CD4-positive, alpha-beta memory T cell (primary cell): ENCODE measurements at regions not wholly inside any gene's neighbourhood (a gene's known extent, or its start where the extent isn't known, plus 50 kb on each side); places are given as distances from the start of the nearest gene placed in this dataset.

ENCODE experiments used
- CTCF ChIA-PET: fragments of 350-600 bp; sonication (Branson Sonifier 250); formaldehyde crosslinking; loops from one replicate; lab custom pipeline; 2021; ENCODE audit warnings: inconsistent platforms; ENCODE audit not compliant: partially characterized antibody; lab: Charles Lee
- POLR2A ChIA-PET: fragments of 350-600 bp; sonication (Branson Sonifier 250); formaldehyde crosslinking; loops from one replicate; lab custom pipeline; 2021; ENCODE audit not compliant: partially characterized antibody; lab: Charles Lee
- DNase-seq, 5 donors: peaks; one replicate each; pipeline versions ENCODE4 v3.0.0 to v3.0.0-alpha.2; 2020 to 2022; ENCODE audit warnings: mixed read lengths in 1 of 5
- H3K27ac ChIP-seq: one replicate; pipeline ENCODE4 v1.7.0; 2013; ENCODE audit warnings: low read depth, low read length
- H3K27me3 ChIP-seq: 2 replicates; pipeline ENCODE4 v1.7.0; 2013; ENCODE audit warnings: mild to moderate bottlenecking, low read length, moderate library complexity; ENCODE audit not compliant: insufficient read depth
- H3K36me3 ChIP-seq: 2 replicates; pipeline ENCODE4 v1.7.0; 2013; ENCODE audit warnings: mild to moderate bottlenecking, low read length, moderate library complexity; ENCODE audit not compliant: insufficient read depth
- H3K4me1 ChIP-seq: 2 replicates; pipeline ENCODE4 v1.7.0; 2013; ENCODE audit warnings: mild to moderate bottlenecking, low read length, moderate library complexity; ENCODE audit not compliant: insufficient read depth
- H3K4me3 ChIP-seq, 2 donors: one replicate each; pipeline ENCODE4 v1.7.0; 2013; ENCODE audit warnings: low read length in 2 of 2, mild to moderate bottlenecking in 1 of 2
- H3K9me3 ChIP-seq, 2 donors: one replicate each; pipeline ENCODE4 v1.7.0; 2013; ENCODE audit warnings: low read length in 2 of 2, control low read depth in 1 of 2; ENCODE audit not compliant: control insufficient read depth in 1 of 2
- H3K27ac Mint-ChIP-seq, 7 donors: one replicate each; pipeline ENCODE4 v1.8.0; 2020 to 2021; ENCODE audit warnings: mixed read lengths in 7 of 7, mild to moderate bottlenecking in 6 of 7, inconsistent platforms in 3 of 7, moderate library complexity in 3 of 7
- H3K27me3 Mint-ChIP-seq, 2 donors: one replicate each; pipeline ENCODE4 v1.8.0; 2020 to 2021; ENCODE audit warnings: mixed read lengths in 2 of 2
- H3K36me3 Mint-ChIP-seq, 2 donors: one replicate each; pipeline ENCODE4 v1.8.0; 2020 to 2021; ENCODE audit warnings: mixed read lengths in 2 of 2, inconsistent platforms in 1 of 2, mild to moderate bottlenecking in 1 of 2
- H3K4me1 Mint-ChIP-seq, 4 donors: one replicate each; pipeline ENCODE4 v1.8.0; 2020 to 2021; ENCODE audit warnings: mixed read lengths in 4 of 4, mild to moderate bottlenecking in 1 of 4
- H3K4me3 Mint-ChIP-seq, 8 donors: one replicate each; pipeline ENCODE4 v1.8.0; 2020 to 2021; ENCODE audit warnings: mixed read lengths in 8 of 8, mild to moderate bottlenecking in 7 of 8, moderate library complexity in 6 of 8, inconsistent platforms in 3 of 8
- H3K9me3 Mint-ChIP-seq, 8 donors: one replicate each; pipeline ENCODE4 v1.8.0; 2020 to 2021; ENCODE audit warnings: mixed read lengths in 8 of 8, mild to moderate bottlenecking in 5 of 8, inconsistent platforms in 3 of 8, moderate library complexity in 1 of 8
- intact Hi-C: fragments of 100-400 bp; cut with micrococcal nuclease; formaldehyde crosslinking; loops from one replicate; pipeline ENCODE4 v1.15.1; 2023

GRCh38 chr3:177676947-177677587 lies 479.8 kb upstream of the TBL1XR1 start:
- POLR2A ChIA-PET: no interaction called here
- no peaks in the 10 kb centered on the region for H3K36me3 Mint-ChIP-seq
- DNase-seq: no peak
- peaks cover 0 to under 1% of the 10 kb centered on the region in 2 donors for H3K27me3 Mint-ChIP-seq
- intact Hi-C loops: loop anchor here (5.0 kb wide), 1 partner anchor 625 kb away; no protein-coding TSS in a partner anchor
- no peak overlapping the region for H3K4me3 ChIP-seq
- H3K4me1 Mint-ChIP-seq: peaks cover 8 to 14% (median 10%) of the 10 kb centered on the region in 4 donors
- H3K4me3 Mint-ChIP-seq: no peak overlapping the region
- no peaks in the 10 kb centered on the region for H3K27me3 ChIP-seq
- no peak overlapping the region for H3K27ac ChIP-seq
- H3K36me3 ChIP-seq: no peaks in the 10 kb centered on the region
- H3K9me3 ChIP-seq: no peaks in the 10 kb centered on the region
- H3K4me1 ChIP-seq: peaks cover 6% of the 10 kb centered on the region
- H3K27ac Mint-ChIP-seq: peak overlapping the region in 1 of 7 donors; percentile 24
- CTCF ChIA-PET: no interaction called here
- no peaks in the 10 kb centered on the region for H3K9me3 Mint-ChIP-seq

GRCh38 chr3:177679568-177680471 lies 482.5 kb upstream of the TBL1XR1 start:
- CTCF ChIA-PET: interaction anchor here (0.8 to 1.4 kb wide), 2 partner anchors 15 to 629 kb away, joined by 3 read pairs; no protein-coding TSS in a partner anchor
- POLR2A ChIA-PET: interaction anchor here (0.7 kb wide), 1 partner anchor 253 kb away, joined by 3 read pairs; no protein-coding TSS in a partner anchor
- H3K36me3 Mint-ChIP-seq: no peaks in the 10 kb centered on the region

GRCh38 chr3:177680472-177680821 lies 483.2 kb upstream of the TBL1XR1 start:
- no peak overlapping the region for H3K4me3 ChIP-seq
- H3K27ac ChIP-seq: no peak overlapping the region
- H3K27me3 ChIP-seq: no peaks in the 10 kb centered on the region
- Mint-ChIP-seq H3K4me1 (peaks cover 9 to 20% (median 13%) of the 10 kb centered on the region in 4 donors), H3K27me3 (peaks cover 0 to 1% of the 10 kb centered on the region in 2 donors), H3K27ac (no peak overlapping the region), H3K4me3 (no peak overlapping the region), H3K36me3 (no peaks in the 10 kb centered on the region), H3K9me3 (no peaks in the 10 kb centered on the region)
- no peak for DNase-seq
- no peaks in the 10 kb centered on the region for H3K9me3 ChIP-seq
- peaks cover 6% of the 10 kb centered on the region for H3K4me1 ChIP-seq
- intact Hi-C loops: no loop called here
- ChIA-PET CTCF (no interaction called here), POLR2A (interaction anchor here (0.7 to 1.7 kb wide), 2 partner anchors 254 to 482 kb away, joined by 3 to 5 read pairs; no protein-coding TSS in a partner anchor)
- H3K36me3 ChIP-seq: no peaks in the 10 kb centered on the region

More at GRCh38 chr3:177679568-177680471, 482.5 kb upstream of the TBL1XR1 start:
- Mint-ChIP-seq H3K9me3 (no peaks in the 10 kb centered on the region), H3K4me3 (peak overlapping the region in 1 of 8 donors; percentile 10), H3K4me1 (peaks cover 9 to 20% (median 13%) of the 10 kb centered on the region in 4 donors), H3K27ac (peak overlapping the region in 3 of 7 donors; percentile 2 to 57 (median 10)), H3K27me3 (peaks cover 0 to 1% of the 10 kb centered on the region in 2 donors)
- H3K4me1 ChIP-seq: peaks cover 6% of the 10 kb centered on the region
- no peak overlapping the region for H3K27ac ChIP-seq
- no peaks in the 10 kb centered on the region for H3K36me3 ChIP-seq
- H3K4me3 ChIP-seq: no peak overlapping the region
- intact Hi-C loops: loop anchor here (5.0 kb wide), 1 partner anchor 628 kb away; no protein-coding TSS in a partner anchor
- no peak for DNase-seq
- no peaks in the 10 kb centered on the region for H3K9me3 ChIP-seq
- no peaks in the 10 kb centered on the region for H3K27me3 ChIP-seq

- intact Hi-C loops: no loop called here
- Mint-ChIP-seq H3K27ac (no peak overlapping the region), H3K4me3 (no peak overlapping the region)
These were observed 483.9 kb upstream of the TBL1XR1 start for GRCh38 chr3:177681156-177681555.

GRCh38 chr3:177681852-177682251 lies 484.6 kb upstream of the TBL1XR1 start:
- Histone ChIP-seq H3K27ac (no peak overlapping the region), H3K4me3 (no peak overlapping the region), H3K36me3 (no peaks in the 10 kb centered on the region), H3K27me3 (no peaks in the 10 kb centered on the region), H3K4me1 (peaks cover 6% of the 10 kb centered on the region), H3K9me3 (no peaks in the 10 kb centered on the region)
- H3K4me1 Mint-ChIP-seq: peaks cover 9 to 20% (median 13%) of the 10 kb centered on the region in 4 donors
- ChIA-PET POLR2A (interaction anchor here (0.6 to 1.7 kb wide), 2 partner anchors 95 to 484 kb away, joined by 3 to 5 read pairs; no protein-coding TSS in a partner anchor), CTCF (no interaction called here)
- H3K36me3 Mint-ChIP-seq: no peaks in the 10 kb centered on the region
- peak overlapping the region in 2 of 8 donors; percentile 21 to 47 for H3K4me3 Mint-ChIP-seq
- no peak overlapping the region for H3K27ac Mint-ChIP-seq
- intact Hi-C loops: no loop called here
- no peaks in the 10 kb centered on the region for H3K9me3 Mint-ChIP-seq
- peaks cover 0 to 1% of the 10 kb centered on the region in 2 donors for H3K27me3 Mint-ChIP-seq
- DNase-seq: no peak

More at GRCh38 chr3:177681156-177681555, 483.9 kb upstream of the TBL1XR1 start:
- H3K9me3 Mint-ChIP-seq: no peaks in the 10 kb centered on the region
- Histone ChIP-seq H3K27ac (no peak overlapping the region), H3K4me1 (peaks cover 6% of the 10 kb centered on the region), H3K4me3 (no peak overlapping the region), H3K9me3 (no peaks in the 10 kb centered on the region), H3K27me3 (no peaks in the 10 kb centered on the region), H3K36me3 (no peaks in the 10 kb centered on the region)
- DNase-seq: no peak
- H3K4me1 Mint-ChIP-seq: peaks cover 9 to 20% (median 13%) of the 10 kb centered on the region in 4 donors
- peaks cover 0 to 1% of the 10 kb centered on the region in 2 donors for H3K27me3 Mint-ChIP-seq
- H3K36me3 Mint-ChIP-seq: no peaks in the 10 kb centered on the region
- POLR2A ChIA-PET: interaction anchor here (1.7 kb wide), 1 partner anchor 483 kb away, joined by 5 read pairs; no protein-coding TSS in a partner anchor
- CTCF ChIA-PET: no interaction called here

GRCh38 chr3:177683586-177683985 lies 486.3 kb upstream of the TBL1XR1 start:
- peaks cover 6% of the 10 kb centered on the region for H3K4me1 ChIP-seq
- H3K36me3 ChIP-seq: no peaks in the 10 kb centered on the region
- peaks cover 9 to 20% (median 13%) of the 10 kb centered on the region in 4 donors for H3K4me1 Mint-ChIP-seq
- H3K36me3 Mint-ChIP-seq: no peaks in the 10 kb centered on the region
- no peak for DNase-seq
- H3K27me3 ChIP-seq: no peaks in the 10 kb centered on the region
- H3K4me3 ChIP-seq: no peak overlapping the region
- intact Hi-C loops: no loop called here
- H3K27me3 Mint-ChIP-seq: peaks cover 0 to 1% of the 10 kb centered on the region in 2 donors
- ChIA-PET CTCF (interaction anchor here (0.7 kb wide), 1 partner anchor 1972 kb away, joined by 3 read pairs; no protein-coding TSS in a partner anchor), POLR2A (no interaction called here)
- H3K9me3 ChIP-seq: no peaks in the 10 kb centered on the region
- H3K27ac Mint-ChIP-seq: no peak overlapping the region
- no peaks in the 10 kb centered on the region for H3K9me3 Mint-ChIP-seq
- no peak overlapping the region for H3K27ac ChIP-seq
- H3K4me3 Mint-ChIP-seq: peak overlapping the region in 2 of 8 donors; percentile 1 to 16

GRCh38 chr3:177686671-177687070 lies 489.4 kb upstream of the TBL1XR1 start:
- H3K9me3 Mint-ChIP-seq: no peaks in the 10 kb centered on the region
- no peak for DNase-seq
- H3K4me3 Mint-ChIP-seq: no peak overlapping the region
- Histone ChIP-seq H3K4me1 (no peaks in the 10 kb centered on the region), H3K27ac (no peak overlapping the region), H3K4me3 (no peak overlapping the region), H3K27me3 (no peaks in the 10 kb centered on the region), H3K36me3 (no peaks in the 10 kb centered on the region), H3K9me3 (no peaks in the 10 kb centered on the region)
- intact Hi-C loops: no loop called here
- no peak overlapping the region for H3K27ac Mint-ChIP-seq
- peaks cover 0 to 6% (median 4%) of the 10 kb centered on the region in 4 donors for H3K4me1 Mint-ChIP-seq
- H3K36me3 Mint-ChIP-seq: no peaks in the 10 kb centered on the region
- H3K27me3 Mint-ChIP-seq: peaks cover 0 to 1% of the 10 kb centered on the region in 2 donors
- ChIA-PET CTCF (no interaction called here), POLR2A (no interaction called here)
